Tongue (tissue), 1 donor: ENCODE measurements at regions not wholly inside any gene's neighbourhood (a gene's known extent, or its start where the extent isn't known, plus 50 kb on each side); places are given as distances from the start of the nearest gene placed in this dataset.
A peak's percentile ranks its signal among the peaks of the same experiment; 100 is the strongest.

Experiments
- DNase-seq: peaks from one replicate; pipeline ENCODE4 v3.0.0-alpha.2; 2015

DNA sequence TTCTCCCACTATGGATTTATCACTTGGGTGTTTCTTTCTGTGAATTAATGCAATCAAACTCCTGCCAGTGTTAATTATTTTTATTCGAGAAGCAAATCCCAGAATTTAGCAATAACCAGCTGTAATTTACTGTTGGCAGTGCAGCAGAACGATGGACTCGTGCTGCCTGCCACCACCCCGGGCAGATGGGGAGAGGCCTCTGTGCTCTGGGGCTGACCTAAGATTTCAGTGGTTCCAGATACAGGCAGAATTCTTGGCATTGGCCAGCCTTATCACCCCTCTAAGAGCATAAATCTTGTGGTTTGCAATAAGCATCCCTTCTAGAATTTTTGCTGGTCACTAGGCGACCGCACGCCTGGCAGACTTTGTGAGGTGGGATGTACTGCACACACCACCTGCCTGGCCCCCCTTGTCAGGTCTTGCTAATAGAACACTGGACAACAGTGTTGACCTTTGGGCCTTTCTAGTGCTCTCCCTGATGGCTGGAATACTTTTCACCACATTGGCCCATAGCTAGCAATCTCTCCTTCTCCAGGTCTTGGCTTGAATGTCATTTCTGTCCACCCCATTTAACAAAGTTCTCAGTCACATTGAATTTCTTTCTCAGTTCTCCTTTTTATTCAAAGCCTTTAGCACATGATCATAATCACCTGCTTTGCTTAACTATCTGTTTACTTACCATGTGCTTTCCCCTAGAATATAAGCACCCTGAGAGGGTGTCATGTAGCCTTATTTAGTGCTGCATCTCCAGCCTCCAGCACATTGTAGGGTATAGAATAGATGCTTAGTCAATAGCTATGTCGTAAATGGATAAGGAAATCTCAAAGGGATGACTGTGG lies 122.1 kb upstream of the DYNLRB2 start:
- no peak for DNase-seq

DNA sequence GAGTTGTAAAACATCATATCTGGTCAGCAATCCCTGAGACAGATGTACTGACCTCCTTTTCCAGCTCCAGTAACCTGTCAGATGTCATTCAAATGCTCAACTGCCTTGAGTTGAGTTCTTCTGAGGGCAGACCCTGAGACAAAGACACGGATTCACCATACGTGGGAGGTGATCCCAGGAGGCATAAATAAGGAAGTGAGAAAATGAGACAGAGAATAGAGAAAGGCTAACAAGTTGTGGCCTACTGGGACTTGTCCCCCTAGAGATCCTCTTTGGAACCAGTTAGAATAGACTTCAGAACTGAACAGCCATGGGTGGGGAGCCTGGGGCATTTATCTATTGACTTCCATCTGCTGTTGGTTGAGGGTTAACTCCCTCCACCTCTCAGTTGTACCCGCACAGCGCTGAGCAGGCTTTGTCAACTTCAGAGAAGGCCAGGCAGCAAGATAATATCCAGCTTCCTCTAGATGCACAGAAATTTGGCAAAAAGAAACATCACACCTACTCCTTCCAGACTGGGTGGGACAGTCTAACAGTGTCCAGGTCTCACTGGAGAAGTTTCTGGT lies 123.0 kb upstream of the DYNLRB2 start:
- peak; percentile 2 for DNase-seq

DNA sequence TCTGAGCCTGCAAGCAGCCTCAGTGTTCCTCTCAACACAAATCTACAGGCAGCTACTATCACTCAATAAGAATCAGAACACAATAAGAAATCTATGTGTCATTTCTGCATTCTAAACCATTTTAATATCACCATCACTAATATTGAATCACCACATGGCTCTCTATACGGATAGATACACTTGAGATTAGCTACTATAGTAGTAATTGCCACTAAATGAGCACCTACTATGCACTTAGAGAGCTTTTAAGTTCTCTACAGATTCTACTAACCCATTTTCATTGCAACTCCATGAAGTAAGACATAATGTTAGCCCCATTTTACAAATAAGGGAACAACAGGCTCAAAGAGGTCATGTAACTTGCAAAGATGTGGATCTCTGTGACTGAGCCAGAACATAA lies 132.8 kb upstream of the DYNLRB2 start:
- no peak for DNase-seq

DNA sequence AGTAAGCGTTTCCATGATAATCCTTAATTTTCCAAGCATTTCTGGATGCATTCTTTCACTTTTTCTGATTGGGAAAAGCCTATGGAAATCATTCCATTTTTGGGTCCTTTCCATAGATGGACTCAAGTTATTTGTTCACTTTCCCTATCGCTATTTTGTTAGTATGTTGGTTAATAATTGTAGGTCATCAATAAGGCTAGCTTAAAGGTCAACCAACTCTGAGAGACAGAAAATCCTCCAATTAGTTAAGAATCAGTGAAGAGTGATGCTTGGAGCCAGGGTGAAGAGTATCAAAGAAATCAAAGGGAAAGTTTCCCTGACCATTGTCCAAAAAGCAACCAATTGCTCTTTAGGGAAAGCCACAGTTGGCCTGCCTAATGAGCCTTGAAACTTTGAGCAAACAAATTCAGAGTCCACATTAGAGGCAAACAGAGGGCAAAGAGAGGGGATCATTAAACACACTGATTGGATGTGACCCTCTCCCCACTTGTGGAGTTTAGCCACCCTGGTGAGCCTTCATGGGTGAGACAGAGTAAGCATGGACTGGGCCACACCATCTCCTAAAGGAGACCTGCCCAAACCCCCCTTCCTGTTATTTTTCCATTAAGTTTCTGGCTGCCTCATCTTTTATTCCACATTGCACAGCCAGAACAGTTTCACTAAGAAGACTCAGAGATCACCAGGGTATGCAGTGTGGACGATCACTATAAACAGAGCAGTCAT lies 133.4 kb upstream of the DYNLRB2 start:
- no peak for DNase-seq

DNA sequence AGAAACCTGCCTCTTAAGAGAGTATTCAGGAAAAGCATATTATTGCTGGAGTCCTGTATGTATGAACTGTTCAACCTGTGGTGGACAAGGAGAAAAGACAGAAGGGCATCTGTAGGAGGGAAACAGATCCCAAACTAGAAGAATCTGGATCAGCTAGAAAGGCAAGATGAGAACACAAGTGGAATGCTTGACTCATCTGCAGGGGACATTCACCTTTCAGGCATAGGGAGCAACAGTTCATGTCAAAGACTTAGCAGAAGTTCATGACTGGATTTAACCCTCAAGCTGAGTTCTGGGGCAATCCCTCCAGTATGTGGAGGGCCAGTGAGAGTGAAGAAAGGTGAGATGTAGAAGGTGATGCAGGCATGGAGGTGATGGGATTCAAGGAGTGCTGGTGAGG lies 135.9 kb upstream of the DYNLRB2 start:
- no peak for DNase-seq

DNA sequence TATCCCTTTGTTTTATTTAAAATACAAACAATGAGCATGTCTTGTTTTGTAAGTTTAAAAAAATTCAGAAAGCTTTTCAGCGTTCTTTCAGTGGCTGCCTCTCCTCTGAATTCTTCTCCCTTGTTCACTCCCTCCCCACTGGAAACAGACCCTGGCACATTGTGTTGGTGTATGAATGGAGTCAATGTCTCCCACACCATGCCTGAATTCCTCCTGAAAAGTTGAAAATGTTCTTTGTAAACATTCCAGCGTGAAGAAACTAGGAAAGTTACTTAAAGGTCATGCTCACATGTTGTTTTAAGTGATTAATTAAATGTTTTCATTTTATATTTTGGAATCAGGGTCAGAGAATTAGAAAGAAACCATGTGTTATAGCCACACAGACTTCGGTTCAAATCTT lies 136.9 kb upstream of the DYNLRB2 start:
- peak; percentile 5 for DNase-seq

DNA sequence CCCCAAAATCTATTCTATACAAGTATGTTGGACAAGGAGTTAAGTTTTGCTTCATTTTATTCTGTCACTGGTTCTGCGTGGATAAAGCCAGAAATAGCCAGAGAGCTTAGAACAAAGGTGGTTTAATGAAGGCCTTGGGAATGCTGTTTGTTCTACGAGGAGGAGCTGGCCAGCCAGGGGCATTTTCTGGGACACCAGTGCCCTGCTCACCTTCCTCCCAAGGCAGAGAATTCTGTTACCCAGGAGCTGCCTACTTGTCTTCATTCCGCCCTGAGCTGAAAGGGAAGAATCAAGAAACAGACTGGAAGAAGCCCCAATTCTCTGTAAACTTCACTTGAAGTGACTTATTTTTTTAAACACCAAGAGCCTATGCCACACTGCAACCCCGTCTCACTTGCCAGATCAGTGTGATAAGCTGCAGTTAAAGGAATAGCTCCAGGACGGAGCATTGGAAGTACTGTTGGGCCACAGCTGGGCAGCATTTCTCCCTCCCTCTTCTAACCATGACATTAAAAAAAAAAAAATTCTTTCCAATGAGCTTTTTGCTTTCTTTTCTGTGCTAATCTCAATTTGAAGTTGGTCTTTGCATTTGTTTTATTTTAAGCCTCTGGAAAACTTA lies 149.8 kb upstream of the DYNLRB2 start:
- no peak for DNase-seq

DNA sequence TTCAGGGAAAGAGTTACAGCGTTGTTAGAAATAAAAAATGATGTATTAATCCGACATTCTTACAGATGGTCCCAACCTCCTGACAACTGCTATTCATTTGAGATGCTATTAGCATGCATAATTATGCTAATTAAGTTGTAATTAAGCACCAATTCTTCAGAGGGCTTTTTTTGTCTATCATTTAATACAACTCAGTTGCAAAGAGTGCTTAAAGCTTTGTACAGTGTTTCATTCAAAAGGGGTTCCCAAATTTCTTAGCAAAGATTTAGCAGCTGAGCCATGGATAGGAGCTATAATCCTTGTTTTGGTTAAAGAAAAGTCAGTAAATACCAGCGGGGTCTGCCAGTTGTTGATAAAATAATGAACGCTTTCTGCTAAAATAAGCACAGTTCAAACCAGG lies 150.7 kb upstream of the DYNLRB2 start:
- DNase-seq = no peak

DNA sequence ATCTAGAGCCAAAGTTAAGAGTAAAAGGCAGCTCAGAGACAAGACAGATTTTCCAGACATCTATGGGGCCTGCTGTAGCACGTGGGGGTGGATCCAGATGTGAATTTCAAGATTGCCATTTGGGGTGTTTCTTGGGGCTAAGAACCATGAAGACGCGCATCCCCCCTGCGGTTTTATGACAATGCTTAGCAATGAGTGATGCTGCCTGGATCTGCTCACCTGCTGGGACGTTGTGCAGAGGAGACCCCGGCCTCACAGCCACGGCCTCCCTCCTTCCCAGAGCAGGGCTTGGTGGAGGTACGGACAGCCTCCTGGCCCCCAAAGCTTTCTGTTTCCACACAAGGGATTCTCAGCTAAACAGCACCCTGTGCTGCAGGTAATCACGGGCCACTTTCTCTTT lies 151.5 kb upstream of the DYNLRB2 start:
- DNase-seq = no peak

DNA sequence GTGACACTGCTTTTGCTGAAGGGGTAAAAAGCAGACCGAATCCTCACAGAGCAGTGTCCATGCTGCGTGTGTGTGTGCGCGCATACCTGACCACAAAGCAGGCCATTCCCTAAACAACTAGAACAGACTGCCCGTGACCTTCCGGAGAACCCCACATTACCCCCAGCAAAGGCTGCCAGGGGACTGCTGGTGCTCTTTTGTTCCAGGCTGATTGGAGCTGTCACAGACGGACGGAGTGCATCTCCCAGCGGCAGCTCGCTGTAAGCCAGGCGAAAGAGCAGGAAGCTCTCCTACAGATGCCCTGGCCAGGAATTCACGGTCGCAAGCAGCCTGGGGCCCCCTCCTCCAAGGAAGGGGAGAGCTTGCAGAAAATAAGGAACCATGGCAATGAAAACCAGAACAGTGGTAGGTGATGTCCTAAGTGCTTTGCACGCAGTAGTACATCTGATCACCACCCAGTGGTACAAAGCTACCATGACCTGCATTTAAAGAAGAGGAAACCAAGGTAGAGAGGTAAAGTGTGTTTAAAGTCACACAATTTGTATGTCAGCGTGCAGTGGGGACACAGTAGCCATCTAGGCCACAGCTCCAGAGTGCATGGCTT lies 153.4 kb upstream of the DYNLRB2 start:
- no peak for DNase-seq

DNA sequence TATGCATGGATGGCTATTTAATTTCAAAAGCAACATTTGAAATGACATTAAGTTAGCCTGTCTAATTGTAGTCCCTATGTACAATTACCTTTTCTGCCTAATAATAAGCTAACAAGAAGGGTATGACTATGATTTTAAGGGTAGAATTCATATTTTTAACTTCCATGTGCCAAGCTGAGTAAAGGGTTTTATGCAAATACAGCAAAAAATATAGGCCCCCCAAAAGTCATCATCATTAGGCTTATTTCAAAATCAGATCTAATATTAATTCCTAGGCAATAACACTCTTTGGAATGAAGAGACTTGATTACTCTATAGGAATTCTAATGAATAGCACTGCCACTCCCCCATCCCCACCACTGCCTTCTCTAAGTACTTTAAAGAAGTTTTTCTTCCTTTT lies 155.9 kb upstream of the DYNLRB2 start:
- no peak for DNase-seq

DNA sequence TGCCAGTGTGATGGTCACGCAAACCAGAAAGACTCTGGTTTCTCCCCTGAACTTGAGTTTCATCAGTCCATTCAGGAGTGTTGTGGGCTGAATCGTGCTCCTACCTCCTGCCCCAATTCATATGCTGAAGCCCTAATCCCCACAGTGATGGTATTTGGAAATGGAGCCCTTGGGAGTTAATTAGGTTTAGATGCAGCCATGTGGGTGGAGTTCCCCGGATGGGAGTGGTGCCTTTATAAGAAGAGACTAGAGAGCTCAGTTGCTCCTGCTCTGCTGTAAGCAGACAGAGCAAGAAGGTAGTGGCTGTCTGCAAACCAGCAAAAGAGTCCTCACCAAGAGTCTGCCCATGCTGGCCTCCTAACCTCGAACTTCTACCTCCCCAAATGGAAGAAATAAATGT lies 160.3 kb upstream of the DYNLRB2 start:
- DNase-seq = no peak

DNA sequence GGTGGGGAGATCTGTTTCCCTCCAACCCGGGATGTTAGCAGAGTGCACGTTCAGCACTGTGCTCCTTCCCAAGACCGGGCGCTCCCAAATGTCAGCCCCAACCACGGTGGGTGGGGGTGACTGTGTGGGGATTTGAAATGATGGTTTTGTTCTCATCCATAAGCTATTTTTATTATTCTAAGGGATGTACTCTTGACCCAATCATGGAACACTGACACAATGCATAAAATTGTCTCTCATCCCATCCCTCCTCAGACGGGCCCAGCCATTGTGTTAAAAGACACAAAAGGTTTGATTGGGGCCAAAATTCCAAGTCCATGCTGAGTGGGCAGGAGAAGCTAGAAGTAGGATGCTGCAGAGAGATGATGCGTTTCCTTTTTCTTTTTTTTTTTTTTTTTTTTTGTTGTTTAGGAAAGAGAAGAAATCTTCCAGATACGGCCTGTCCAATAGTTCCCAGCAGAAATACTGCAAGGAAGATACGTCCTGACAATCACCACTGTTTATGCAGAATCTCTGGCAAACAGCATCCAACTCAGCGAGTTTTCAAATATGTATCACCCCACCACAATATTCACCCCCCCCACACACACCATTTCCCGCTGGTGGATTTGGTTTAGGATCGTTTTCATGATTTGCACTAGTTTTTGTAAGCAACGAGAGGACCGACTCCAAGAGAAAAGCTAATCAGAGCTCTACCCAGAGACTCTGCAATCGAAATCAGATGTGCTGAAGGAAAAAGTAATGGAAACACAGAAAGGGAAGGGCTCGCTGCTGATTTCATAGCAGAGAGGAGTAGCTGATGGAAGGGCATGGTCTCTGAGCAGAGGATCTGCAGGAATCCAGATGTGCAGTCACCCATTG lies 163.5 kb upstream of the DYNLRB2 start:
- peak; percentile 56 for DNase-seq

DNA sequence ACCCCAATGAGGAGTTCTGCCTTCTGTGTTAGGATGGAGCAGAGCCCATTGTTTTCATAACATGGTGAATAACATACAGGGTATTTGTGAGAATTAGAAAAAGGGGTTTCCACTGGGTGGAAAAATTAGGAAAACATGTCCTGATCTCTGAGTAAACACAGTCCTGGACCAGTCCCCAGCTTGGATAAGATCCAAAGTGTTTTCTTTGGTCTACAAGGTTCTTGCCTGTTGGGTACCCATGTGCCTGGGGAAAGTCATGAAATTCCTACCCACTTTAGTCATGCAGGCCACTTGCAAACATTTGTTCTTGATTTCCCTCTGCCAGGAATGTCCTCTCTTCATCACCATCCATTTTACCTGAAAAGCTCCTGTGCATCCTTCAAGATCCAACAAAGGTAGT lies 164.8 kb upstream of the DYNLRB2 start:
- no peak for DNase-seq

DNA sequence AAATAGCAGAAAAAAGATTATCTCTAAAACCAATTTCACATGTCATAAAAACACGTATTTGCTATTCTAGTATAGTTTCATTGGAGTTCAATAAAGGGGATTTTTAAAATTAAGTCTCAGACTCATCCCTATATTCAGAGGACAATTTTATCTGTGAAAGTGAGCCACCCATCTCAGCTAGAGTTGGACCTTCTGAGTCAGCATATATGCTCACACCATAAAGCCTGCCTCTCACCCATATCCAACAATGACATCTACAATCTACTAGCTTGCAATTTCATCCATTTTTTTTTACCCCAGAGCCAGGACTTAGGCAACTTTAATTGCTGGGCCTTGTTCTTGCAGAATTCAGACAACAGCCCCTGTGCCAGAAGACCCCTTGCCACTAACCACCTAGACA lies 165.3 kb upstream of the DYNLRB2 start:
- no peak for DNase-seq

DNA sequence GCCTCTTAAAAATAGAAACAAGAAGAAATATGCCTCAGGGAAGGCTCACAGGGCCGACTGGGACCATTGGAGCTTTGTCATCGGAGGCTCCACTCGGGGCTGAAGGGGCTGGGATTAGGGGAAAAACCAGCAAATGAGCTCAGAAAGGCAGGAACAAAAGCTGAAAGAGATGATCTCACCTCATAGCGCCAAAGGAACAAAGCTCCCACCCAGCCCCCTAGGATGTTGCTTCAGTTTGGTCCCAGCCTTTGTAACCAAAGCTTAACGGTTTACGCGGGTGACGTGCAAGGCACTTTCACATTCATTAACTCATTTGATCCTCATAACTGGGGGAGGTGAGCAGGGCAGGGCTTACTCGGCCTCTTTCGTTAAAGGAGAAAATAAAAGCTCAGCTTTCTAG lies 168.5 kb upstream of the DYNLRB2 start:
- DNase-seq = no peak

DNA sequence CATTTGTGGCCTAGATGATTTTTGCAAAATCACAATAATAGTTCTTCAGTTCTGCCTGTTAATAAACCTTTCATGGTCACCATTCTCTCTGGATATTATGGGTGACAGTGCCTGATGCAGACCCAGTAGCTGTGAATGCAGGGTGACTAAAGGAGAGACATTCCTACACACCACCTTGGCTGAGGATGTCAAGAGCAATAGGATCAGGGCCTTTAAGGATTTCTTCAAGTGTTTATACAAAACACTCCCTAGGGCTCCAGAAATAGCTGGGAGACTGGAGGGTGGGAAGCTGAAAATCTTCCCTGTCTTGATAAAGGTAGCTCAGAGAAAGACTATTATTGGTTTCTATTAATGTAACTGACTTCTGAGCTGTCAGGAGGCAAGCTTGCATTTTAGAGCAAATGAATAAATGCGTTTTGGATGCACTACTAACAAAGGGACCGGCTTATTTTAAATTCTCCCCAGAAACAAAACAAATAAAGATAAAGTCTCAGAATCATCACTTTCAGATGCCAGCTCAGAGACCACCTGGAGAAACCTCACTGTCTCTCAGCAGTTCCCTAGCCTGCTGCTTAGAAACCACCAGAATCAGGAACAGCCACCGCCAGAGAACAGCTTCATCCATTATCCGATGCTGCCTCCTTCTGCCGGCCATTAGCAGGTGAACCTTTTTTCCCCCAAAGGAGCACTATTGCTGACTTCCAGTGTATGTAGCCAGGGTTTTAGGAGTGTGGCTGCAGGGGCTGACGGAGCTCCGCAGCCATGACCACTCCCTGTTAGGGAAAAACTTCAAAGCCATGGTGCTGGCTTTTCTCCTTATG lies 171.4 kb upstream of the DYNLRB2 start:
- DNase-seq = peak; percentile 82

DNA sequence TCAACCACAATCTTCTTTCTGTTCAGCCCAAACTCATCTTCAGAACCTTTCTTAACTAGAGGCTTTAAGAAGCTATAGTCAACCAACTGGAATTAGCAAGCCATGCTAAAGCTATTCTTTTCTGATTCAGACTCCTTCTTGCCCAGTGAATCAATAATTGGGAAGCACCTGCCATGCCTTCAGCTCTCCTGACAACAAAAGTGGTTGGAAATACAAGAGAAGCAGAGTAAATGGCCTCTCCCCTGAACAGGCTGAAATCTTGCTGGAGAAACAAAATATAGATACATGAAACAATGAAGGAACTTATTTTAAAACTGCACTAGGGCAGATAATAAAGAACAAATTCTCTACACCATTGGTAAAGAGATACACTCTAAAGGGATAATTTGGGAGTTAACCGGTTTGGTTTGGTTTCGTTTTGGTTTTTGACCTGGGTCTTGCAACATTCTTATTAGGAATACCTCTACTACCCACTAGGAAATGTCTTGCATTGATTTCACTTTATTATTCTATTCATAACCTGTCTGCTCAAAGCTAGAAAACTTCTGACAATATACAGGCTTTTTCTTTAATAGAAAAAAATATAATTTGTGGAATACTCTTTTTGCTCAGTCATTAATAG lies 173.6 kb upstream of the DYNLRB2 start:
- no peak for DNase-seq

DNA sequence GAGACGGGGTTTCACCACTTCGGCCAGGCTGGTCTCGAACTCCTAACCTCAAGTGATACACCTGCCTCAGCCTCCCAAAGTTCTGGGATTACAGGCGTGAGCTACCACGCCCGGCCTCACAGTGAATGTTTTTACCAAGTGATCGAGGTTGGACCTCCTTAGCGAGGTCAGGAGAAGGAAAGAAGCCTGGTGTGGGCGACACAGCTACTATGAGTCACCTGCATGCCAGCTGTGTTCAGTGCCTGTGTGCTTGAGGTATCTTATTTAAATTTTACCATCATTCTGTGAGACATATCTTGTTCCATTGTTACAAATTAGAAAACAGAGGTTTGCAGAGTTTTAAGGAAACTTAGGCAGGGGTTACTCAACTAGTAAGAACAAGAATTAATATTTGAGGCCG lies 174.8 kb upstream of the DYNLRB2 start:
- no peak for DNase-seq

DNA sequence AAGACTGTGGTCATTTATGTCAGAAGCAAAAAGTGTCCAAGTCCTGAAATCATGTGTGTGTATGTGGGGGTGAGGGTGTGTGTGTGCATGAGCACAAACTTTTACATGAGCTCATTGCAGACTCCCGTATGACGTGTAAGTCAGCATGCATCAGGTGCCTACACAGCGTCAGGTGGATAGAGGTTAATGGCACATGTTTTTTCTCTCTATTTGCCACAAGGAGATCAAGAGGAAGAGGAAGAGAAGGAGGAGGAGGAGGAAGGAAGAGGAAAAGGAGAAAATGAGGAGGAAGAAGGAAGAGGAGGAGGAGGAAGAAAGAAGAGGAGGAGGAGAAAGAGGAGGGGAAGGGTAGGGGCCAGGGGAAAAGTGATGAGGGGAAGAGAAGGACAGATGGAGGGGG lies 178.0 kb upstream of the DYNLRB2 start:
- no peak for DNase-seq
